Nucleus accumbens (tissue), 56 donors: ENCODE measurements at regions not wholly inside any gene's neighbourhood (a gene's known extent, or its start where the extent isn't known, plus 50 kb on each side); places are given as distances from the start of the nearest gene placed in this dataset.
"Not testable (repeated sequence)": the region's sequence is repeated elsewhere in the genome, so short reads cannot be mapped to it uniquely, and the experiment has no call there.

Source experiments
- DNase-seq, 56 donors: peaks; one replicate each; lab custom pipeline; 2025; lab: John Stamatoyannopoulos, UW

DNA sequence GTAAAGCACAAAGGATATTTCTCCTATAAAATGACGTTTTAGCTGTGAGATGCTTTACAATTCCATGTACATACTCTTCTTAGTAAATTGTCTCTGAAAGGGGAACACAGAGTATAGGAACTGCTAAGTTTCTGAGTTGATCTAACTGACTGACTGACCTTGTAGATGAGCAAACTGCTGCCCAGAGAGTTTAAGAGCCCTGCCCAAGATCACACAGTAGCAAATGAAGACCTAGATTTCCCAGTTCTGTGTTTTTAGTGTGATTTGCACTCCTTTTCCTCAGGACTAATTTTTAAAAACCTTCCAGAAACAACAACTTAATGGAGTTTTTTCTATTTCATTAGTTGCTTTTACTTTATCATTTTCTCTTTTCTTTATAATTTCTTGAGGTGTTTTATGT lies 247.7 kb downstream of the PDCD6IP start:
- DNase-seq, result no peak

- DNase-seq, result no peak
These were observed 255.2 kb downstream of the PDCD6IP start for GRCh38 chr3:34053626-34054025.

- no peak for DNase-seq
These were observed 257.9 kb downstream of the PDCD6IP start for GRCh38 chr3:34056181-34056910.

DNA sequence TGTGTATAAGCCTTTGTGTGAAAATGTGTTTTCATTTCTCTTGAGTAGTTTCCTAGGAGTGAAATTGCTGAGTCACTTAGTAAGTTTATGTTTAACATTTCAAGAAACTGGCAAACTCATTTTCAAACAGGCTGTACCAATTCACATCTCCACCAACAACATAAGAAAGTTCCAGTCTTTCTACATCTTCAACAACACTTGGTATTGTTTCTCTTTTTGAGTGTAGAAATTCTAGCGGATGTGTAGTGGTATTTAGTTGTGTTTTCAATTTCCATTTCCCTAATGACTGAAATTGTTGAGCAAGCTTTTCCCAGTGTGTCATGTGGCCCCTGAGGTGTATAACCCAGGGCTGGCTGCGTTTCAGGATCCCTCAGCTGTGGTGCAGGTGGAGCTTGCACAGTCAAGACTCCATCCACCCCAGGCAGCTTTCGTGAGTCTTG lies 258.5 kb downstream of the PDCD6IP start:
- no peak for DNase-seq

DNA sequence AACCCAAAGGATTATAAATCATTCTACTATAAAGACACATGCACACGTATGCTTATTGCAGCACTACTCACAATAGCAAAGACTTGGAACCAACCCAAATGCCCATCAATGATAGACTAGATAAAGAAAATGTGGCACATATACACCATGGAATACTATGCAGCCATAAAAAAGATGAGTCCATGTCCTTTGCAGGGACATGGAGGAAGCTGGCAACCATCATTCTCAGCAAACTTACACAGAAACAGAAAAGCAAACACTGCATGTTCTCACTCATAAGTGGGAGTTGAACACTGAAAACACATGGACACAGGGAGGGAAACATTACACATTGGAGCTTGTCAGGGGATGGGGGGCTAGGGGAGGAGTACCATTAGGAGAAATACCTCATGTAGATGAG lies 262.6 kb downstream of the PDCD6IP start:
- DNase-seq, result not testable (repeated sequence)

- DNase-seq, result no peak
These were observed 267.5 kb downstream of the PDCD6IP start for GRCh38 chr3:34065901-34066300.

GRCh38 chr3:34066328-34066727 lies 267.9 kb downstream of the PDCD6IP start:
- no peak for DNase-seq

- DNase-seq, result no peak
These were observed 268.6 kb downstream of the PDCD6IP start for GRCh38 chr3:34066999-34067398.

DNA sequence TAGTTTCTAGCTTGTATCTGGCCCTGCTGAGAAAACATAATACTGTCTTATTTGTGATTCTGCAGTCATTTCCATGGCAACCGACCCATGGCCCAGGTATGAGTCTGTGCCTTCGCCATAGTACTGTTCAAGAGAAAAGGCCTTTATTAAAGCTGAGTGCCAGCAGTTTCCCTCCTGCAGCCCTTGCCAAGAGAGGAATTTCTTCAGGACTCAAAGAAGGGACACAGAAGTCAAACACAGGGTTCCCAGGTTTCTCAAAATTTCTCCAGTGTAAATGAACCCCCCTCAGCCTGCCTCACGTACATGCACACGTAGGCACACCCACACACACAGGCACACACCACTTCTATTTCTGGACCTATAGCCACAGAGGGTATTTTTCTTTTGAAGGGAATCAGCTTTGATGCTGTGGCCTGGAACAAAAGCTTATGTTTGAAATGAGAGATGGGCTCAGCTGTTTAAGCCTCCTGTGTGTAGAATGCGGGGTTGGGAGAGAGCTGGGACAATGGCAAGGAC lies 269.2 kb downstream of the PDCD6IP start:
- peak in 1 of 56 donors; percentile 12 for DNase-seq

- DNase-seq, result no peak
These were observed 270.1 kb downstream of the PDCD6IP start for GRCh38 chr3:34068505-34068904.

DNA sequence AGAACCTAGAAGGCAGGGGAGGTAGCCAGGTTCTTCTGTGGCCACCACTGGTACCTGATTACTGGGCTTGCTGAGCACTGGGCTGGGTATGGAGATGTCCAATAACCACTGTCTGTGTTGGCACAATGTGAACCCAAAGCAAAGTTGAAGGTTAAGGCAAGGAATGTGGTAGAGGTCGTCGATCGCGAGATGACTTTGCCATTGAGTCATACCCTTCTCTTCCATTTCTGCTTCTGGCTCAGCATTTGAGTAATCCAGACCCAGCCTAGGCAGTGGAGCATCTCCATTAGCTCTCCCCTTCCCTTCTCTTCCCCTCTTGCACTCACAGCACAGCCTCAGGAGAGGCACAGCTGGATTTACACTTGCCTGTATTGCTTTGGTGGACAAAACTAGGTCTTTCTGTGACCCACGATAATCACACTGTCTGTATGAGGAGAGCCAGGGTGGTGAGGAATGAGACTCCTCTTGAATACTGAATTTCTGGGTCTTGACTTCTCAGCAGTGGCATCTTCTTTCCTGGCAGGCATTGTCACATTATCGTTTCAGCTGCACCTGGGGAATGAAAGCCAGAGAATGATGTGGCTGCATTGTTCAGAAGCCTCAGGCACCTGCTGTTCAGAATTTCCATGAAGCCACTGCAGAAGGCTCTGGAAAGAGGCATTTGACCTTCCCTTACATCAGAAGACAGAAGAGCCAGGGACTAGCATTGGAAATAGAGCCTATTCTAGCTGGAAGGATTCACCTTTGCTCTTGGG lies 272.6 kb downstream of the PDCD6IP start:
- DNase-seq, result no peak

DNA sequence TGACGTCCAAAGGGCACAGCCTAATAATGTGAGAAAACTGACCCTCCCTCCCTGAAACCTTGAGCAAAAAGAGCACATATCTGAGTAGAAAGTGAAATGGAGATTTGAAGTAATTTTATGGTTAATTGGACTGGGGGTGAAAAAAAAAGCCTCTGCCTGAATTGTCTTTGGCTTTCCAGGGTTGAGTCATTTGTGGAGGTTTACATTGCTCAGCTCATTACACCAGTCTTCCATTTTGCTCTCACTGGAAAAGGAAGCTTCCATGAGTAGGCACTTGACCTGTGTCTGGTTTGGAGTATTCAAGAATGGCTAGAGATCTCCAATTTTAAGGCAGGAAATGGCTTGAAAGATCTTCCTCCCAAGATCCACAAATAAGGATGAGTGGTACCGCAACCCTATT lies 273.9 kb downstream of the PDCD6IP start:
- no peak for DNase-seq

- no peak for DNase-seq
These were observed 274.7 kb downstream of the PDCD6IP start for GRCh38 chr3:34073111-34073510.

DNA sequence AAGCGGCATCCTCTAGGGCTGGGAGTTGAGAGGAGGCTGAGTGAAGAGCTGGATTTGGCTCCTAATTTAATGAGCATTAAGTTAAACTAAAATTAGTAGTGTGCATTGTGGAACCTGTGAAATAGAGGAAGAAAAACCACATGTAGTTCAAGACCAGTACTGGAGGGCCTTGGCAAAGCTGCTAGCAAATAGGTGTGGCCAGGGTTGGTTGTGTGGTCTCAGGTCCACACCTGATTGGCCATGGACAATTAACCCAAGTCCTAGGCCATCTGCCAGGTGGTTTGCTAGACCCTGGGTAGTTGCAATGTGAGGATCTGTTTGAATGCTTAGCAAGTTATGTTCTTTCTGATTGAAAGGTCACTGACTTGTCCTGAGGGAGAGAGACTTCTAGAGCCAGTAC lies 275.5 kb downstream of the PDCD6IP start:
- DNase-seq, result no peak

- no peak for DNase-seq
These were observed 277.5 kb downstream of the PDCD6IP start for GRCh38 chr3:34075975-34076374.

- DNase-seq, result no peak
These were observed 279.2 kb downstream of the PDCD6IP start for GRCh38 chr3:34077417-34078195.

DNA sequence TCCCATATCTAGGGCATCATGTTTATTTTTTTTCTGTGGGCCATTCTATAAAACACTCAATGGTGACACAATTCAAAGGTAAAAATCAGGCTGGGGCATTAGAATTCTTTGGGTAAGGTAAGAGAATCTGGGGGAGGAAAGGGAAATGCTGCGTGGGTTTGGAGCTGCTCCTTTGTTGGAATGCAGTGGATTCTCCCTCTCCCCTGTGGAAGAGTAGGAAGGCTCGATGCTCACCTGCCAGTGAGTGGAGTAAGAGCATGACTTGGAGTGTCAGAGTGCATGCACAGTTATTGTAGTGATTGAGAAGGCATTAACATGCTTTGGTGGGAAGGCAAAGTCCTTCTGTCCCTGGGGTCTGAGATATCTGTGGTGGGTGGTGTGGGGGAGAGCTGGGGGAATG lies 280.0 kb downstream of the PDCD6IP start:
- DNase-seq, result peak in 1 of 56 donors; percentile 7

- DNase-seq, result not testable (repeated sequence)
These were observed 281.4 kb downstream of the PDCD6IP start for GRCh38 chr3:34079849-34080248.

GRCh38 chr3:34090379-34090778 lies 291.9 kb downstream of the PDCD6IP start:
- DNase-seq, result not testable (repeated sequence)

DNA sequence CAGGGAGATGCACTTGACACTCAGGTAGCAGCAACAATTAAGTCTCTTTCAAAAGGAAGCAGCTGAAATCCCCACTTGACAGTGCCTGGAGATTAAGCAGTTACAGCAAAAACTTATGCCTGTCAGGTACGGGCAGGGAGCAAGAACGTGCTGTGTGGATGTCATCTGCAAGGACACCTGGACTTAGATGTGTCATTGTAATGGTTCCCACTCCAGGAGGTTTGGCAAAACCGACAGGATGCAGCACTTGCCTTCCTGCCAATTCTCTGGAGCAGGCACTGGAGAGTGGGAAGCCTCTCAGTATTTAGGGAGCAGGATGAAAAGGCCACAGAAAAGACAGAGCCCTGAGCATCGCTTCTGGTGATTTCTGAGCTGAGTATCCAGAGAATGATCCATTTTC lies 292.4 kb downstream of the PDCD6IP start:
- no peak for DNase-seq

DNA sequence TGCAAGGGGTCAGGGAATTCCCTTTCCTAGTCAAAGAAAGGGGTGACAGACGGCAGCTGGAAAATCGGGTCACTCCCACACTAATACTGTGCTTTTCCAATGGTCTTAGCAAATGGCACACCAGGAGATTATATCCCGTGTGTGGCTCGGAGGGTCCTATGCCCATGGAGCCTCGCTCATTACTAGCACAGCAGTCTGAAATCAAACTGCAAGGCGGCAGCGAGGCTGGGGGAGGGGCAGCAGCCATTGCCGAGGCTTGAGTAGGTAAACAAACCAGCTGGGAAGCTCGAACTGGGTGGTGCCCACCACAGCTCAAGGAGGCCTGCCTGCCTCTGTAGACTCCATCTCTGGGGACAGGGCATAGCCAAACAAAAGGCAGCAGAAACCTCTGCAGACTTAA lies 295.9 kb downstream of the PDCD6IP start:
- not testable (repeated sequence) for DNase-seq
